ENCODE measurements at regions not wholly inside any gene's neighbourhood (a gene's known extent, or its start where the extent isn't known, plus 50 kb on each side); places are given as distances from the start of the nearest gene placed in this dataset.

DNA sequence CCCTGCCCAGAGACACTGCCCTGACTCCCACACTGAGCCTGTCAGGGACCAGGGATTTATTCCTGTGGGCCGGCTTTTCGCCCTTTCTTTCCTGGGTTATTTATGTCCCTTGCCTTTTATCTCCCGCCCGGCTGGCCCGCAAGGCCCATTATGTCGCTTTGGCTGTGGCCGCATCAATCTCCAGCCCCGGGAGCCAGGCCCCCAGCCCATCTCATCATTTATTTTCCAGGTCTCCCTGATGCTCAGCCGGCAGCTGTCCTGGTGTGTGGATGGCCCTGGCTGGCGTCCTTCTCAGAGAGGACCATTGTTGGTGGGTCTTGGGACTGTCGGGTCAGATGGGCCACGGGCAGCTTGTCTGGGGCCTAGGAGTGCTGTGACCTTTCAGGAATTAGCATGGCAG is 82.3 kb downstream of the FAM241B start:
- TF ChIP-seq, protein P1, sequence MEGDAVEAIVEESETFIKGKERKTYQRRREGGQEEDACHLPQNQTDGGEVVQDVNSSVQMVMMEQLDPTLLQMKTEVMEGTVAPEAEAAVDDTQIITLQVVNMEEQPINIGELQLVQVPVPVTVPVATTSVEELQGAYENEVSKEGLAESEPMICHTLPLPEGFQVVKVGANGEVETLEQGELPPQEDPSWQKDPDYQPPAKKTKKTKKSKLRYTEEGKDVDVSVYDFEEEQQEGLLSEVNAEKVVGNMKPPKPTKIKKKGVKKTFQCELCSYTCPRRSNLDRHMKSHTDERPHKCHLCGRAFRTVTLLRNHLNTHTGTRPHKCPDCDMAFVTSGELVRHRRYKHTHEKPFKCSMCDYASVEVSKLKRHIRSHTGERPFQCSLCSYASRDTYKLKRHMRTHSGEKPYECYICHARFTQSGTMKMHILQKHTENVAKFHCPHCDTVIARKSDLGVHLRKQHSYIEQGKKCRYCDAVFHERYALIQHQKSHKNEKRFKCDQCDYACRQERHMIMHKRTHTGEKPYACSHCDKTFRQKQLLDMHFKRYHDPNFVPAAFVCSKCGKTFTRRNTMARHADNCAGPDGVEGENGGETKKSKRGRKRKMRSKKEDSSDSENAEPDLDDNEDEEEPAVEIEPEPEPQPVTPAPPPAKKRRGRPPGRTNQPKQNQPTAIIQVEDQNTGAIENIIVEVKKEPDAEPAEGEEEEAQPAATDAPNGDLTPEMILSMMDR (IDR thresholded peaks at IDR 0.05 in 4 of 5, conservative IDR thresholded peaks at IDR 0.05 in 1 of 5) = no peak
- no peak for TF ChIP-seq POLR2A (IDR thresholded peaks at IDR 0.05)
